GM12878 (cell line): ENCODE measurements at regions not wholly inside any gene's neighbourhood (a gene's known extent, or its start where the extent isn't known, plus 50 kb on each side); places are given as distances from the start of the nearest gene placed in this dataset.
A peak's percentile ranks its signal among the peaks of the same experiment; 100 is the strongest.

Experiments
- ATAC-seq: fragments of 200-7000 bp; cut with Tn5 transposase; 3 replicates; pipeline ENCODE4 v1.9.1; 2020; ENCODE audit warnings: mild to moderate bottlenecking, moderate library complexity
- BruUV-seq: library from RNA; stranded (reverse); fragments of 400-500 nt; replicated peaks from 2 replicates; lab custom pipeline; 2021; lab: Mats Ljungman, UMichigan
- CTCF ChIA-PET: fragments of 300-600 bp; sonication (Branson Sonifier 250); formaldehyde crosslinking; extraction: SDS; loops from one replicate; lab custom pipeline; 2021; ENCODE audit warnings: inconsistent platforms; lab: Yijun Ruan, JAX
- POLR2A ChIA-PET: fragments of 350-600 bp; formaldehyde crosslinking; extraction: SDS; loops from one replicate; lab custom pipeline; 2021; ENCODE audit warnings: inconsistent platforms; lab: Charles Lee
- RAD21 ChIA-PET: fragments of 300-600 bp; sonication (Branson Sonifier 250); formaldehyde crosslinking; loops from one replicate; lab custom pipeline; 2023; ENCODE audit warnings: antibody characterized with exemption; ENCODE audit not compliant: unreplicated experiment; lab: Charles Lee
- SMC1A ChIA-PET: fragments of 300-600 bp; sonication (Branson Sonifier 250); formaldehyde crosslinking; loops from one replicate; lab custom pipeline; 2023; ENCODE audit not compliant: unreplicated experiment, uncharacterized antibody; lab: Charles Lee
- DNase-seq: peaks from one replicate; pipeline ENCODE4 v3.0.0-alpha.2; 2011; ENCODE audit warnings: low read depth, low spot score
- FAIRE-seq: peaks from 3 replicates; lab custom pipeline; 2011; peaks lifted over from hg19 to GRCh38; lab: Jason Lieb, UNC
- H2AFZ ChIP-seq: 2 replicates; pipeline ENCODE4 v1.6.0; 2011; ENCODE audit warnings: low read depth, low read length, control low read depth; ENCODE audit not compliant: control insufficient read depth
- H3K27ac ChIP-seq: 2 replicates; pipeline ENCODE4 v1.5.1; 2011; ENCODE audit warnings: control low read depth; ENCODE audit not compliant: control insufficient read depth, insufficient read depth
- H3K27me3 ChIP-seq, 2 experiments: replicated peaks in 1 of 2; 2 replicates each; pipeline versions ENCODE4 v1.6.0 to v1.6.1; 2011; ENCODE audit warnings: low read length in 1 of 2; ENCODE audit not compliant: control insufficient read depth in 2 of 2, insufficient read depth in 2 of 2
- H3K36me3 ChIP-seq, 2 experiments: 2 replicates each; pipeline ENCODE4 v1.5.1; 2011; ENCODE audit warnings: low read length in 1 of 2; ENCODE audit not compliant: control insufficient read depth in 2 of 2, insufficient read depth in 2 of 2
- H3K4me1 ChIP-seq: 2 replicates; pipeline ENCODE4 v1.6.1; 2011; ENCODE audit warnings: mild to moderate bottlenecking, low read length, moderate library complexity, mixed read lengths; ENCODE audit not compliant: control insufficient read depth, insufficient read depth
- H3K4me2 ChIP-seq: 2 replicates; pipeline ENCODE4 v1.6.0; 2011; ENCODE audit warnings: control low read depth; ENCODE audit not compliant: control insufficient read depth, insufficient read depth
- H3K4me3 ChIP-seq: fragments of 200-600 bp; sonication (generic); 2 replicates; pipeline ENCODE4 v1.5.1; 2016
- H3K79me2 ChIP-seq: 2 replicates; pipeline ENCODE4 v1.6.0; 2011; ENCODE audit warnings: low read length; ENCODE audit not compliant: control insufficient read depth, insufficient read depth
- H3K9ac ChIP-seq: 2 replicates; pipeline ENCODE4 v1.8.0; 2011; ENCODE audit warnings: low read length, control low read depth, mixed read lengths; ENCODE audit not compliant: control insufficient read depth, insufficient read depth
- H3K9me3 ChIP-seq: replicated peaks from 3 replicates; pipeline ENCODE4 v1.5.1; 2011; ENCODE audit warnings: mild to moderate bottlenecking, low read length; ENCODE audit not compliant: control insufficient read depth, insufficient read depth
- H4K20me1 ChIP-seq: 2 replicates; pipeline ENCODE4 v1.6.0; 2011; ENCODE audit not compliant: control insufficient read depth, insufficient read depth
- BMI1 ChIP-seq: fragments of 450-650 bp; IDR thresholded peaks from 2 replicates; pipeline ENCODE4 v1.6.1; 2016; ENCODE audit warnings: mild to moderate bottlenecking, moderate library complexity, borderline replicate concordance
- DPF2 ChIP-seq: fragments of 450-650 bp; IDR thresholded peaks from 2 replicates; pipeline ENCODE4 v1.6.1; 2017; ENCODE audit warnings: mild to moderate bottlenecking
- HDAC6 ChIP-seq: fragments of 200-600 bp; sonication (generic); IDR thresholded peaks from one replicate; pipeline ENCODE4 v1.8.0; 2017; ENCODE audit warnings: antibody characterized with exemption; ENCODE audit not compliant: unreplicated experiment
- MEF2B ChIP-seq: fragments of 450-650 bp; IDR thresholded peaks from 2 replicates; pipeline ENCODE4 v1.6.1; 2018; ENCODE audit warnings: mild to moderate bottlenecking, moderate library complexity; ENCODE audit not compliant: partially characterized antibody, poor library complexity, severe bottlenecking
- NFYB ChIP-seq: IDR thresholded peaks from 2 replicates; pipeline ENCODE4 v1.6.1; 2011; ENCODE audit warnings: low read depth, mild to moderate bottlenecking, low read length, improper control_type of control experiment, moderate library complexity; ENCODE audit not compliant: insufficient read depth
- POU2F2 ChIP-seq: IDR thresholded peaks from 3 replicates; pipeline ENCODE4 v1.6.1; 2011; ENCODE audit warnings: low read depth, mild to moderate bottlenecking, low read length, borderline replicate concordance
- RAD21 ChIP-seq: IDR thresholded peaks from 2 replicates; pipeline ENCODE4 v1.6.1; 2011; ENCODE audit warnings: mild to moderate bottlenecking, low read depth, low read length, moderate library complexity; ENCODE audit not compliant: insufficient read depth
- SREBF2 ChIP-seq: IDR thresholded peaks from 2 replicates; pipeline ENCODE4 v1.6.1; 2012; ENCODE audit warnings: mild to moderate bottlenecking, low read length
- SUPT20H ChIP-seq: IDR thresholded peaks from 2 replicates; pipeline ENCODE4 v1.6.1; 2011; ENCODE audit warnings: low read depth, mild to moderate bottlenecking, low read length, moderate library complexity, borderline replicate concordance; ENCODE audit not compliant: control insufficient read depth
- ZNF207 ChIP-seq: fragments of 450-650 bp; IDR thresholded peaks from 2 replicates; pipeline ENCODE4 v1.6.1; 2014; ENCODE audit warnings: antibody characterized with exemption, mild to moderate bottlenecking, borderline replicate concordance
- WGBS: methylation state at CpG from one replicate; pipeline ENCODE4 v1.1.6; 2016; ENCODE audit warnings: low lambda C conversion rate; ENCODE audit not compliant: insufficient replicate concordance, insufficient coverage; ENCODE audit errors: missing lambda C conversion rate; 5-methylcytosine and 5-hydroxymethylcytosine counted together
- in situ Hi-C: fragments of 300-500 bp; cut with MboI; formaldehyde crosslinking; loops from 9 replicates; pipeline ENCODE4 v1.14.3; 2018; ENCODE audit warnings: mixed read lengths
- intact Hi-C: fragments of 100-400 bp; cut with micrococcal nuclease; formaldehyde crosslinking; loops from one replicate; pipeline ENCODE4 v1.14.2; 2022; ENCODE audit not compliant: unreplicated experiment
- TF ChIP-seq, protein P1 (sequence below): fragments of 450-650 bp; formaldehyde crosslinking; IDR thresholded peaks from 2 replicates; pipeline ENCODE4 v1.5.0; 2022; ENCODE audit warnings: mild to moderate bottlenecking, missing genetic modification characterization

DNA sequence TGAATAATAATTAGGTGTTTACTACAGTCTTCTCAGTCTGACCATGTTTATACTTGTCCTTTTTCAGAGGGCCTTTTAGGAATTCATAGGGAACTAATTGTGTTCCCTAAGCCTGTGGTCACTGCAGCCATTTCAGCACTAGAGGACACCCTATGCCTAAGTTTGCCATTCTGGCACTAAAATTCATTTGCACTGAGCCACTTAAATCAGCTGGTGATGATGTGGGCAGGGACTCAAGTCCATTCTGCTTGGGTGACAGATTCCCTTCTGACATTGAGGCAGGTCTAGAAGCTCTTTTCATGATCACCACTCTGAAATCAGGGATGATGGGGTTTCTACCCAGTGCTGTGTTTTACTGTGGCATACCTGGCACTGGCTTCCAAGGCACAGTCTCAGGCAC is 1178.9 kb upstream of the DIAPH2 start:
- Histone ChIP-seq H3K4me3 (no peak overlapping the region), H3K9me3 (no peaks in the 10 kb centered on the region), H3K36me3 (no peaks in the 10 kb centered on the region), H3K9ac (no peak overlapping the region), H3K4me2 (no peak overlapping the region), H3K27ac (no peak overlapping the region), H3K27me3 (no peaks in the 10 kb centered on the region), H3K4me1 (no peaks in the 10 kb centered on the region)
- ATAC-seq (no peak), DNase-seq (no peak), FAIRE-seq (no peak)
- POLR2A ChIA-PET = no interaction called here
- no TSS peak for BruUV-seq
- in situ Hi-C loops (no loop called here), intact Hi-C loops (no loop called here)
- SMC1A ChIA-PET = no interaction called here
- CTCF ChIA-PET = no interaction called here
- TF ChIP-seq ZNF207 (no peak), RAD21 (peak; percentile 26; the same call in 1 of the 2 replicates)
- TF ChIP-seq, all 136 proteins: peak for 1
- H2AFZ ChIP-seq = no peak overlapping the region
- H3K79me2 ChIP-seq = no peaks in the 10 kb centered on the region
- RAD21 ChIA-PET = no interaction called here
- H4K20me1 ChIP-seq = no peaks in the 10 kb centered on the region

DNA sequence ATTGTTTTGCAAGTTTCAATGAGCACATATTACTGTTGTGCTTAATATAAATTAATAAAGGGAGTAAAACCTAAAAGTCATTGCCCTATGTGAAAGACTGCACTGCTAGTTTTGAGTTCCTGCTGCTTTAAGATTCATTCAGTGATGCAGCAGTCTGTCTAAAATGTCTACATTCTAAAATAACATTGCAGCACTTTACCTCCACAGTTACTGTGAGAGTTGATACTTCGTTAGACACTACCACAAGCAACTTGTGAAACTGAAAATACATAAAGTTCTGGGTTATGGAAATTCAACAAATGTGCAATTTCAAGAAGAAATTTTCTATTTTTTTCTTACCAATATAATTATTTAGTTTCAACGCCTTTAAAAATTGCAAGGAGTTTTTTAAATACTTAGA is 1175.2 kb upstream of the DIAPH2 start:
- intact Hi-C loops (no loop called here), in situ Hi-C loops (no loop called here)
- H3K36me3 ChIP-seq = no peaks in the 10 kb centered on the region
- H3K9ac ChIP-seq = no peak overlapping the region
- H3K4me2 ChIP-seq = no peak overlapping the region
- no peak overlapping the region for H3K4me3 ChIP-seq
- DNase-seq (no peak), ATAC-seq (no peak), FAIRE-seq (no peak)
- H3K27ac ChIP-seq = no peak overlapping the region
- 0% methylated on average over 2 of the region's 2 CpGs for WGBS
- ChIA-PET SMC1A (interaction anchor here (1.3 kb wide), 1 partner anchor 53 kb away, joined by 4 read pairs; no protein-coding TSS in a partner anchor), POLR2A (no interaction called here), RAD21 (no interaction called here), CTCF (no interaction called here)
- TF ChIP-seq MEF2B = no peak
- TF ChIP-seq SUPT20H = no peak
- TF ChIP-seq NFYB = no peak
- no peak for TF ChIP-seq HDAC6
- TF ChIP-seq SREBF2 = no peak
- TF ChIP-seq, protein P1, sequence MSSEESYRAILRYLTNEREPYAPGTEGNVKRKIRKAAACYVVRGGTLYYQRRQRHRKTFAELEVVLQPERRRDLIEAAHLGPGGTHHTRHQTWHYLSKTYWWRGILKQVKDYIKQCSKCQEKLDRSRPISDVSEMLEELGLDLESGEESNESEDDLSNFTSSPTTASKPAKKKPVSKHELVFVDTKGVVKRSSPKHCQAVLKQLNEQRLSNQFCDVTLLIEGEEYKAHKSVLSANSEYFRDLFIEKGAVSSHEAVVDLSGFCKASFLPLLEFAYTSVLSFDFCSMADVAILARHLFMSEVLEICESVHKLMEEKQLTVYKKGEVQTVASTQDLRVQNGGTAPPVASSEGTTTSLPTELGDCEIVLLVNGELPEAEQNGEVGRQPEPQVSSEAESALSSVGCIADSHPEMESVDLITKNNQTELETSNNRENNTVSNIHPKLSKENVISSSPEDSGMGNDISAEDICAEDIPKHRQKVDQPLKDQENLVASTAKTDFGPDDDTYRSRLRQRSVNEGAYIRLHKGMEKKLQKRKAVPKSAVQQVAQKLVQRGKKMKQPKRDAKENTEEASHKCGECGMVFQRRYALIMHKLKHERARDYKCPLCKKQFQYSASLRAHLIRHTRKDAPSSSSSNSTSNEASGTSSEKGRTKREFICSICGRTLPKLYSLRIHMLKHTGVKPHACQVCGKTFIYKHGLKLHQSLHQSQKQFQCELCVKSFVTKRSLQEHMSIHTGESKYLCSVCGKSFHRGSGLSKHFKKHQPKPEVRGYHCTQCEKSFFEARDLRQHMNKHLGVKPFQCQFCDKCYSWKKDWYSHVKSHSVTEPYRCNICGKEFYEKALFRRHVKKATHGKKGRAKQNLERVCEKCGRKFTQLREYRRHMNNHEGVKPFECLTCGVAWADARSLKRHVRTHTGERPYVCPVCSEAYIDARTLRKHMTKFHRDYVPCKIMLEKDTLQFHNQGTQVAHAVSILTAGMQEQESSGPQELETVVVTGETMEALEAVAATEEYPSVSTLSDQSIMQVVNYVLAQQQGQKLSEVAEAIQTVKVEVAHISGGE (CRISPR knock-in tag) = no peak
- TF ChIP-seq BMI1 = no peak
- no peak for TF ChIP-seq POU2F2
- TF ChIP-seq DPF2 = no peak
- H3K9me3 ChIP-seq = no peaks in the 10 kb centered on the region
- no peak overlapping the region for H2AFZ ChIP-seq
- no peaks in the 10 kb centered on the region for H3K4me1 ChIP-seq
- no peaks in the 10 kb centered on the region for H3K27me3 ChIP-seq
- H3K79me2 ChIP-seq = no peaks in the 10 kb centered on the region
- BruUV-seq = no TSS peak
- H4K20me1 ChIP-seq = no peaks in the 10 kb centered on the region
